GM12892 (cell line): ENCODE measurements at regions not wholly inside any gene's neighbourhood (a gene's known extent, or its start where the extent isn't known, plus 50 kb on each side); places are given as distances from the start of the nearest gene placed in this dataset.

Experiments
- POLR2A ChIP-seq: IDR thresholded peaks from 2 replicates; pipeline ENCODE4 v1.6.1; 2011; ENCODE audit warnings: low read depth, low read length, control low read depth
- POLR2AphosphoS5 ChIP-seq: IDR thresholded peaks from 2 replicates; pipeline ENCODE4 v1.6.1; 2011; ENCODE audit warnings: low read depth, low read length, control low read depth
- TAF1 ChIP-seq: IDR thresholded peaks from 2 replicates; pipeline ENCODE4 v1.6.1; 2011; ENCODE audit warnings: low read depth, mild to moderate bottlenecking, control low read depth, low read length, borderline replicate concordance

- no peak for TF ChIP-seq POLR2AphosphoS5
- no peak for TF ChIP-seq POLR2A
- TF ChIP-seq TAF1, result no peak
These were observed 289.2 kb upstream of the THBS1 start for GRCh38 chr15:39291690-39292089.
